GM12872 (cell line): ENCODE measurements at regions not wholly inside any gene's neighbourhood (a gene's known extent, or its start where the extent isn't known, plus 50 kb on each side); places are given as distances from the start of the nearest gene placed in this dataset.

Experiments used
- CTCF ChIP-seq: IDR thresholded peaks from 3 replicates; pipeline ENCODE4 v1.5.1; 2011; ENCODE audit warnings: low read depth, mild to moderate bottlenecking, low read length, moderate library complexity; ENCODE audit not compliant: insufficient read depth

DNA sequence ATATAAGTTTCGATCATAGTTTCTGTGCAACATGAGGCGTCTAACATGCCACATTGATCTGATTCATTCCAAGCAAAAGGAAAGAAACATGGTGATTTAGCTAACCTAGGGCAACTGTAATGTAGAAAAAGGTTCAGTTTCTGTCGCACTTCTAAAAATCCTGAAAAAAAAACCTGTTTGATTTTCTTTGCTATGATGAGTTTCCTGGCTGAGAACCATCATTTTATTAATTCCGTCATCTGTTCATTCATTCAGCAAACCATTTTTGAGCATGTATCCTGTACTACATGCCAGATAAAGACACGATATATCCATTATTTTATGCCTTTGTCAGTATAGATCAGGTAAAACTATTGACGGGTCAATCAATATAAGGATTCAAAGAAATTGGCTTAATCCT is 932.6 kb downstream of the GALC start:
- no peak for TF ChIP-seq CTCF

DNA sequence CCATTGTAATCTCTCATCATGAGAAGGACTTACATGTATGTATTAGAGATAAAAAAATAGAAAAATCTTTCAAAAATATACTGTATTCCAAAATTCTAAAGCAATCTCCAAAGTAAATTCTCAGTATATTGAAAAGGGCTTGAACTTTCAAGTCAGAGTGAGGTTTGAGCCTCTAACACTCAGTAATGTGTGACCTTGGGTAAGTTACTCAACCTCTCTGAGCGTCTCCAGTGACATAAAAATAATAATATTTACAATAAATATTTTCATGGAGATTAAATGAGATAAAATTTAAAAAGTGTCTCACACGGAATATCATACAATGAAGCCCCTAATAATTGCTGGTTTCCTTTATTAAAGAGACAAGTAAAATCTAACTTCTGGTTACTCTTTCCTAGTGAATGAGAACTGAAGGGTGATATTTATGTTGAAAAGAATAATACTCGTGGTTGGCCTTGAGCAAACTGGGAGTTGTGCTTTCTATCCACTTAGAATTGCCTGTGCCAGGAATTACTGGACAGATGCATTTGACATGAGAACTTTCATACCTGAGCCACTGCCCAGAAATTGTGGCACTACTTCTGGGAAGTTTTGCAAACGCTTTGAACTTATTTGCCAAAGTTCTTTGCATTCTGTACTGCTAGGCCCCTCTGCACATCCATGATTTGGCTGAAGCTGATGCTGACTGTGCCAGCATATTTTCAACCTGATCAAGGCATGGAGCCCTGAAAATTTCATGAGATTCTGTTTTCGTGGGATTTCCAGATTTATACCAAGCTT is 933.7 kb downstream of the GALC start:
- TF ChIP-seq CTCF: no peak

GRCh38 chr14:87055007-87055406 is 938.0 kb downstream of the GALC start:
- no peak for TF ChIP-seq CTCF

- no peak for TF ChIP-seq CTCF
These were observed 940.2 kb downstream of the GALC start for GRCh38 chr14:87052646-87053225.

DNA sequence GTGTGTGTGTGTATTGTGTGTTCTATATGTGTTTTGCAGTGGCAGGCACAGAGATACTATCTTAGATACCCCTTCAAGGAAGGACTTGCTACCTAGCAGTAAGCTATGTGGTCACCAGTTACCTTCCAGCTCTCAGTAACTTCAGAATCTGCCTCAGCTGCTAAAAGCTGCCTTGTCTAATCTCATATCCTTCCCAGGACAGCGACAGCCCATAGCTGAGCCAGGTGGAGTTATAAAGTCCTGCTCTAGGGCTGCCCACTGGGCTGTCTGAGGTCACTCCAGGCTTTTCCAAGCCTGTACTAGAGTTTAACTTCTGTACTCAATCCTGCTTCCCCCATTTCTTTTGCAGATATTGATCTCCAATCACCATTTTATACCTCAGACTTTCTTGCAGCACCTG is 942.6 kb downstream of the GALC start:
- TF ChIP-seq CTCF: no peak

- peak; percentile 37; the same call in 2 of the 3 replicates for TF ChIP-seq CTCF
These were observed 943.0 kb downstream of the GALC start for GRCh38 chr14:87049950-87050349.

DNA sequence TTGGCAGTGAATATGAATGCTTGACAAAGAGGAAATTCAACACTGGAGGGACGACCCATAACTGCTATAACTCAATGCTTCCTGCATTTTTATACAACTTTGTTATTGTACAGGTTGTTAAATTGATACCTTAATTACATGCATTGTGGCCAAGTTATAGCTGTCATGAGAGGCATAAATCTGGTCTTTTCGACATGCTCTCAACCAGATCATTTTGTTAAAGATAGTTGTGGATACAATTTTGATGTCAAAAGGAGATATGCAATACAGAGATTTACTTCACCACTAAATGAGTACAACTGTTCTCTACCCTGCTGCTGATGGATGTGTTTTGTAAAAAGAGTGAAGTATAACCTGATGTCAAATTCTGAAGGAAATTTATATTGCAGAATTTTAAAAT is 946.0 kb downstream of the GALC start:
- TF ChIP-seq CTCF: no peak
